ENCODE measurements at regions not wholly inside any gene's neighbourhood (a gene's known extent, or its start where the extent isn't known, plus 50 kb on each side); places are given as distances from the start of the nearest gene placed in this dataset.

GRCh38 chr9:18296702-18297055, 177.3 kb upstream of the ADAMTSL1 start (continued):
- TF ChIP-seq HNRNPLL (IDR thresholded peaks at IDR 0.05; ENCODE audit: low read depth, low read length, poor library complexity, severe bottlenecking) (no peak), ARNT (IDR thresholded peaks at IDR 0.05) (no peak), TEF (CRISPR knock-in tag; IDR thresholded peaks at IDR 0.05) (no peak), HDAC6 (IDR thresholded peaks at IDR 0.05; ENCODE audit: low read depth, low read length) (no peak), ZNF562 (CRISPR knock-in tag; IDR thresholded peaks at IDR 0.05; ENCODE audit: borderline replicate concordance) (no peak)

- in situ Hi-C loops (cut with HindIII; ENCODE audit: extremely low pct_ligation_motif_present, low pct_unique_long_range_greater_than_20kb) = no loop called here
- H3K27me3 ChIP-seq (ENCODE audit: control insufficient read depth in 1 of 2, insufficient read depth in 2 of 2, low read length in 2 of 2) = no peaks in the 10 kb centered on the region
- DNase-seq (ENCODE audit: low spot score) (peak; percentile 4), ATAC-seq (peak; percentile 69), FAIRE-seq (no peak)
- POLR2A ChIA-PET = no interaction called here
- no peaks in the 10 kb centered on the region for H3K36me3 ChIP-seq (replicated peaks in 1 of 2; ENCODE audit: control insufficient read depth in 1 of 2, insufficient read depth in 2 of 2, low read length in 2 of 2)
- H3K79me2 ChIP-seq (ENCODE audit: insufficient read depth, low read length) = no peaks in the 10 kb centered on the region
- WGBS (ENCODE audit: low lambda C conversion rate) = 3% methylated on average over 9 of the region's 9 CpGs
- BruUV-seq (replicated peaks) = no TSS peak
- intact Hi-C loops (cut with micrococcal nuclease; ENCODE audit: unreplicated experiment) = no loop called here
- H3K27ac ChIP-seq (ENCODE audit: extremely low read length, insufficient read depth, low read length) = no peak overlapping the region
- H3K4me3 ChIP-seq (replicated peaks in 1 of 3; ENCODE audit: insufficient read depth in 1 of 3, low read depth in 2 of 3, low read length in 3 of 3) = no peak overlapping the region
- H2AFZ ChIP-seq (ENCODE audit: low read length) = no peak overlapping the region
- H3K4me1 ChIP-seq (ENCODE audit: insufficient read depth, low read length) = no peaks in the 10 kb centered on the region
- no peak for TF ChIP-seq ZNF407 (CRISPR knock-in tag; IDR thresholded peaks at IDR 0.05; ENCODE audit: not compliant biosample characterization)
- TF ChIP-seq GMEB2 (CRISPR knock-in tag; IDR thresholded peaks at IDR 0.05; ENCODE audit: low read depth) = no peak
- TF ChIP-seq SALL2 (CRISPR knock-in tag; IDR thresholded peaks at IDR 0.05) = no peak
- no peak for TF ChIP-seq NFE2L2 (IDR thresholded peaks at IDR 0.05; ENCODE audit: low read length)
- no peaks in the 10 kb centered on the region for H4K20me1 ChIP-seq (ENCODE audit: insufficient read depth, low read length)
- no peak overlapping the region for H3K4me2 ChIP-seq (ENCODE audit: low read depth, low read length)
- H3K9me3 ChIP-seq (ENCODE audit: low read length) = no peaks in the 10 kb centered on the region
- CTCF ChIA-PET (ENCODE audit: low intra/inter-chr PET ratio, low total read pairs) = no interaction called here
- H3K9ac ChIP-seq (ENCODE audit: insufficient read depth, low read depth, low read length) = no peak overlapping the region
These were observed 176.7 kb upstream of the ADAMTSL1 start for GRCh38 chr9:18297056-18297841.

Measured in HepG2 (cell line).